GM12873 (cell line): ENCODE measurements at regions not wholly inside any gene's neighbourhood (a gene's known extent, or its start where the extent isn't known, plus 50 kb on each side); places are given as distances from the start of the nearest gene placed in this dataset.

ENCODE experiments used
- TF ChIP-seq, protein P1 (sequence below): IDR thresholded peaks from 2 replicates; pipeline ENCODE4 v1.5.1; 2012; ENCODE audit warnings: low read depth, mild to moderate bottlenecking, moderate library complexity, low read length, control low read depth; ENCODE audit not compliant: insufficient read depth; ENCODE audit errors: missing control alignments

DNA sequence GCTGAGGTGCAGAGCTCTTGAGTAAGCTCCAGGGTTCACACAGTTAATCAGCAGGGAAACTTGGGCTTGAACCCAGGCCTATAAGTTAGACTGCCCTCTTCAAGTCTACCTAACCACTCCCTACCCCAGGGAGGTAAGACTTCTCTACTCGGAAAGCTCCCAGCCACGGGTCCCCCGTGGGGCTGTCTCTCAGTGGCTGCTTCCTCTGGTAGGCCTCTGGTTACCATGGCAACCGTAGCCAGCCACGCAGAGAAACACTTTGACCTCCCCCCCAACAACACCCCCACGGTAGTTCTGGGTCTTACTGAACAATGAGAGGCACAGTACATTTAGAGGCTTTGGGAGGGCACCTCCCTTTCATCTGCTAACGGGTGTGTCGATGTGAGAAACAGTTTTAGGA is 245.2 kb downstream of the AACS start:
- TF ChIP-seq, protein P1, sequence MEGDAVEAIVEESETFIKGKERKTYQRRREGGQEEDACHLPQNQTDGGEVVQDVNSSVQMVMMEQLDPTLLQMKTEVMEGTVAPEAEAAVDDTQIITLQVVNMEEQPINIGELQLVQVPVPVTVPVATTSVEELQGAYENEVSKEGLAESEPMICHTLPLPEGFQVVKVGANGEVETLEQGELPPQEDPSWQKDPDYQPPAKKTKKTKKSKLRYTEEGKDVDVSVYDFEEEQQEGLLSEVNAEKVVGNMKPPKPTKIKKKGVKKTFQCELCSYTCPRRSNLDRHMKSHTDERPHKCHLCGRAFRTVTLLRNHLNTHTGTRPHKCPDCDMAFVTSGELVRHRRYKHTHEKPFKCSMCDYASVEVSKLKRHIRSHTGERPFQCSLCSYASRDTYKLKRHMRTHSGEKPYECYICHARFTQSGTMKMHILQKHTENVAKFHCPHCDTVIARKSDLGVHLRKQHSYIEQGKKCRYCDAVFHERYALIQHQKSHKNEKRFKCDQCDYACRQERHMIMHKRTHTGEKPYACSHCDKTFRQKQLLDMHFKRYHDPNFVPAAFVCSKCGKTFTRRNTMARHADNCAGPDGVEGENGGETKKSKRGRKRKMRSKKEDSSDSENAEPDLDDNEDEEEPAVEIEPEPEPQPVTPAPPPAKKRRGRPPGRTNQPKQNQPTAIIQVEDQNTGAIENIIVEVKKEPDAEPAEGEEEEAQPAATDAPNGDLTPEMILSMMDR, result no peak

DNA sequence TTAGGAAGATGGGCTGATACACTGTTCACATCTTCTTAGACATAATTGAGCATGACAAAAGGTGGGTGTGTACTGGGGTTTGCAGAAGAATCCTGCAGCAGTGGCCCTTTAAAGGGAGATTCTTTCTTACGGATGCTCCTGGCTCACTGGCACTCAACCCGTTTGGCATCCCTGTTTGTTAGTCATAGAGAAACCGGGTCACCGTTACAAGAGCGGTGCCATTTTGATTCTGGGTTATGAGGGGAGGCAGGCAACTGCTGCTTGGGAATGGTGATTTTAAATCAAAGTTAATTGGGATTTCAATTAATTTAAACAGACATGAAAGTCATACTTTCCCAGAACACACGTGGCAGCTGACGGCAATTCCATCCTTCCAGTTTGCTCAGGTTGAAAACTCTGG is 245.8 kb downstream of the AACS start:
- TF ChIP-seq, protein P1, result no peak

DNA sequence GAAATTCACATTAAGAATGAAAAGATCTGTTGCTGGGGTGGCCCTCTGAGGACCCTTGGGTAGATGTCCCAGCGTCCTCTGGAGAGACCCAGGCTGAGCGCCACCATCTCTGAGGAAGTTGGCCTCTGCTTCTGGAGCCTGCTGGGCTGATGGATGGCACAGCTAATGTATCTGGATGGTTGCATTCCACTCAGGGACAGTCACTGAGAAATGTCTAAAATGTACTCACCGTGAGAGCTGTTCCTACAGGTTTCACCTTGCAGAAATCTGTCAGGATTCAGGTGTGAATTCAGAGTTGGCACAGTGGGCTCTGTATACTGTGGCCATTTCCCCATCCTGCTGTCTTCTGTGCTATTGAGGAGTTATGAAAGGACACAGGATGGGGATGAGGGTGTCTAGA is 247.2 kb downstream of the AACS start:
- TF ChIP-seq, protein P1, result no peak

DNA sequence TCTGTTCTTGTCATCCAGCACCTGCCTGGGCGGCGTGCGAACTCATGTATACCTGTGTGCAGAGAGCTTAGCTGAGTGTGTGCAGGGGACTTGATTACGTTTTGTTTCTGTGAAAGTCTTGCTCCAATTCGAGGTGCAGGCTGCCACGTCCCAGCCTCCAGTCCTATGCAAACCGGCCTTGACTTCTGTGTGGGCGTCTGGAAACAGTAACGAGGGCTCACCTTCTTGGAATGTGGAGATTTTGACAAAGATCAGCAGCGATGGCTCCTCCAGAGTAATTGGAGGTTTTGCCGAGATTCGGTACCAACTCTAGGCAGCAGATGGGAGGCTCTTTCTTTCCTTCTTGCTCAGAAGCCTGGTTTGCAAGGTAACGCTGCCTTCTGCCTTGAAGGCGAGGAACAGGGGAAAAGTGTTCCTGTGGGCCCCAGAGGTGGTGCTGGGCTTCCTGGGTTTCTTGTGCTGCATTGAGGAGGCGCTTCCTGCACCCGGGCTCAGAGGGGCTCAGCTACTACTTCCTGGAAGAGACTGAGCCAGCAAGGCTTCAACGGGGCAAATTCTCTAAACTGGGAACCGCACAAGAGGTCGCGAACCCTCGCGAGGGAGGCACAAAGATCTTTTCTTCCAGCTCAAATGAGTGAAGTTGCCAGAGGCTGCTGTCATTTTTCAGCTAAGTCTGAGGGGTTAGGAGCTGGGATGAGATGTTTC is 249.0 kb downstream of the AACS start:
- TF ChIP-seq, protein P1, result no peak

DNA sequence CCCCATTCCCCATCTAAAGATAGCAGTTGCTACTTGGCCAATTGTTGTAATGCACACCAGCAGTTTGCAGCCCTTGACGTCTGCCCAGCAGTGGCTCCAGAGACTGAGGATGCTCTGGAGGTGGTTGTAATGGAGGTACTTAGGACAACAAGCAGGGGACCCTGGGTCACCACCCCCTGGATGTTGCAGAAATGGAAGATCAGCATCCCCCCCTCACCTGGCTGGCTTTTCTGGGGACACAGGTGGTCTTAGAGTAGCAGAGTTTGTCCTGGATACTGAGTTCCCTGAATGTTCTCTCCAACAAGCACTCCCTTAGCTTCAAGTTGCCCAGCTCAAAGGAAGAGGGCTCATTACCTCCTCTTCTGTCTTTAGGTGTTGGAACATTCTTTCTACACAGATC is 250.5 kb downstream of the AACS start:
- TF ChIP-seq, protein P1, result no peak

DNA sequence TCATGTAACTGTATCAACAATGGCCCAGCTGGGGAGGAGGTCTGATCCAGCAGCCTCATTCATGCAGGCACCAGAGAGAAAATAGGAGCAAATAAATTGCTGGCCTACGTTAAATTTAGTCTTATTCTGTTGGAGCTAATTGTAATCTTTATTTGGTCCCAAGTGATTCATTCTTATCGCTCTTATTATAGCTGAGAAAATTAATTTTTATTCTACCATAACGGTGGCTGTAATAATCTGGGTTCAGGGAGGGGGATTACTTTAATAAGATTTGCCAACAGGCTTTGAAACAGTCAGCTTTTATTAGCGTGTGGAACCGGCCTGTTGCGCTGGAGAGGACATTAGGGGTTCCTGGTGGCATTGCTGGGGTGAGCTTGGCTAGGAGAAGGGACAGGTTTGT is 254.9 kb downstream of the AACS start:
- TF ChIP-seq, protein P1, result no peak

DNA sequence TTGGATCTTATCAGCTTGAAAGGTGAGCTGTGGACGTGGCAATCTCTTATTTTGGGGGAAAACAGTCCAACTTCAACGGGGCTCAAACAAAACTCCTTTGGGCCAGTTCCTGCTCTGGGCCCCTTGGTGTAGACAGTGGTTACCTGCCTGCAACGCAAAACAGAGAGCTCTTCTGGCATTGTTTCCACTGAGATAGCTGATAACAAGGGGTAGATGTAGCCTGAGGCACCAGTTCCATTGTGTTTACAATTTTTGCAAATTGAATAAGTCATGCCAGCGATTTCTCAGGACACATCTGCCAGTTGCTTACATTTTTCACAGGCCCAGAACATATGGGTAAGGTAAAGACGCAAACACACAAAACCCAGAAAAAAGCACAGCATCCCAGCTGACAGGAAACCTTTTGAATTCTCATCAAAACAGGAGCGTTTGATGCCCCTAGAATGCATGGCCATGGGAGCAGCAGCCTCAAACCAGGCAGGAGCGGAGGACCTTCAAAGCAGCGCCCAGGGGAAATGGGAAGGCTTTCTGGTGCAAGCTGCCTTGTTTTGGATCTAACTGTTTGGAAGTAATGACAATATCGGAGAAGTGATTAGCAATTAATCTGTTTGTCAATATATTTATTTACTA is 259.7 kb downstream of the AACS start:
- TF ChIP-seq, protein P1, result no peak
